WTC11 (cell line): ENCODE measurements at regions not wholly inside any gene's neighbourhood (a gene's known extent, or its start where the extent isn't known, plus 50 kb on each side); places are given as distances from the start of the nearest gene placed in this dataset.

Experiments used
- ATAC-seq: fragments of 200-7000 bp; cut with Tn5 transposase; 2 replicates; pipeline ENCODE4 v1.10.0; 2021; ENCODE audit warnings: mild to moderate bottlenecking, moderate library complexity
- CTCF ChIA-PET: fragments of 300-600 bp; sonication (Branson Sonifier 250); formaldehyde crosslinking; loops from one replicate; lab custom pipeline; 2021; ENCODE audit warnings: antibody characterized with exemption; lab: Charles Lee
- POLR2A ChIA-PET: fragments of 350-600 bp; sonication (Branson Sonifier 250); formaldehyde crosslinking; loops from one replicate; lab custom pipeline; 2021; ENCODE audit warnings: antibody characterized with exemption; lab: Charles Lee
- DNase-seq: peaks from one replicate; pipeline ENCODE4 v3.0.0; 2021; ENCODE audit warnings: low spot score
- H3K27ac Mint-ChIP-seq: 2 replicates; pipeline ENCODE4 v1.8.0; 2021; ENCODE audit warnings: mixed read lengths
- H3K27me3 Mint-ChIP-seq: 2 replicates; pipeline ENCODE4 v1.8.0; 2021; ENCODE audit warnings: low read depth, mild to moderate bottlenecking, moderate library complexity, mixed read lengths
- H3K36me3 Mint-ChIP-seq: 2 replicates; pipeline ENCODE4 v1.8.0; 2021; ENCODE audit warnings: mixed read lengths
- H3K4me1 Mint-ChIP-seq: 2 replicates; pipeline ENCODE4 v1.8.0; 2022; ENCODE audit warnings: mixed read lengths
- H3K4me3 Mint-ChIP-seq: 2 replicates; pipeline ENCODE4 v1.8.0; 2021; ENCODE audit warnings: mild to moderate bottlenecking, moderate library complexity, mixed read lengths
- H3K9me3 Mint-ChIP-seq: 2 replicates; pipeline ENCODE4 v1.8.0; 2021; ENCODE audit warnings: mixed read lengths
- CBFB ChIP-seq: sonication (generic); formaldehyde crosslinking; IDR thresholded peaks from 2 replicates; pipeline ENCODE4 v1.8.1; 2022; ENCODE audit warnings: mild to moderate bottlenecking, low read depth, missing genetic modification reagents
- FOXP1 ChIP-seq: sonication (generic); formaldehyde crosslinking; IDR thresholded peaks from 2 replicates; pipeline ENCODE4 v1.8.0; 2022; ENCODE audit warnings: missing genetic modification reagents, mild to moderate bottlenecking, moderate library complexity, borderline replicate concordance
- IRF2 ChIP-seq: sonication (generic); formaldehyde crosslinking; IDR thresholded peaks from 2 replicates; pipeline ENCODE4 v1.8.0; 2022; ENCODE audit warnings: low read depth, missing genetic modification reagents, borderline replicate concordance
- JAZF1 ChIP-seq: fragments of 250-450 bp; sonication (Bioruptor Pico); IDR thresholded peaks from 2 replicates; pipeline ENCODE4 v1.9.0; 2021; ENCODE audit warnings: moderate library complexity, mild to moderate bottlenecking, inconsistent platforms
- MXD4 ChIP-seq: fragments of 250-450 bp; sonication (Bioruptor Pico); IDR thresholded peaks from 2 replicates; pipeline ENCODE4 v1.8.0; 2021; ENCODE audit warnings: mild to moderate bottlenecking, moderate library complexity, borderline replicate concordance
- NFE2L1 ChIP-seq: sonication (generic); formaldehyde crosslinking; IDR thresholded peaks from 2 replicates; pipeline ENCODE4 v1.8.1; 2023; ENCODE audit warnings: missing genetic modification reagents
- NR1H2 ChIP-seq: sonication (generic); formaldehyde crosslinking; IDR thresholded peaks from 2 replicates; pipeline ENCODE4 v1.9.0; 2021; ENCODE audit warnings: mild to moderate bottlenecking, moderate library complexity, missing genetic modification reagents
- OVOL2 ChIP-seq: fragments of 250-450 bp; sonication (Bioruptor Pico); IDR thresholded peaks from 2 replicates; pipeline ENCODE4 v1.9.0; 2021; ENCODE audit warnings: mild to moderate bottlenecking, borderline replicate concordance
- TCF7 ChIP-seq: sonication (generic); formaldehyde crosslinking; IDR thresholded peaks from 2 replicates; pipeline ENCODE4 v1.8.0; 2022; ENCODE audit warnings: mild to moderate bottlenecking, low read depth, missing genetic modification reagents, moderate library complexity
- TEAD1 ChIP-seq: sonication (generic); formaldehyde crosslinking; IDR thresholded peaks from 2 replicates; pipeline ENCODE4 v1.8.0; 2022; ENCODE audit warnings: mild to moderate bottlenecking, missing genetic modification reagents
- TEAD4 ChIP-seq: sonication (generic); formaldehyde crosslinking; IDR thresholded peaks from 2 replicates; pipeline ENCODE4 v1.8.0; 2022; ENCODE audit warnings: mild to moderate bottlenecking, missing genetic modification reagents
- ZNF121 ChIP-seq: sonication (generic); formaldehyde crosslinking; IDR thresholded peaks from 2 replicates; pipeline ENCODE4 v1.8.0; 2023; ENCODE audit warnings: missing genetic modification reagents
- ZNF396 ChIP-seq: fragments of 250-450 bp; sonication (Bioruptor Pico); IDR thresholded peaks from 2 replicates; pipeline ENCODE4 v1.8.0; 2021; ENCODE audit warnings: mild to moderate bottlenecking, moderate library complexity, borderline replicate concordance
- ZNF423 ChIP-seq: fragments of 250-450 bp; sonication (Bioruptor Pico); IDR thresholded peaks from 2 replicates; pipeline ENCODE4 v2.1.2; 2022; ENCODE audit warnings: mild to moderate bottlenecking, moderate library complexity
- ZNF671 ChIP-seq: fragments of 250-450 bp; sonication (Bioruptor Pico); IDR thresholded peaks from 2 replicates; pipeline ENCODE4 v1.8.0; 2021; ENCODE audit warnings: mild to moderate bottlenecking
- TF ChIP-seq, protein P1 (sequence below): sonication (generic); formaldehyde crosslinking; IDR thresholded peaks from 2 replicates; pipeline ENCODE4 v1.8.0; 2023; ENCODE audit warnings: missing genetic modification reagents, mild to moderate bottlenecking, borderline replicate concordance
- TF ChIP-seq, protein P2 (sequence below): fragments of 250-450 bp; sonication (Bioruptor Pico); IDR thresholded peaks from 2 replicates; pipeline ENCODE4 v1.9.0; 2021; ENCODE audit warnings: mild to moderate bottlenecking
- TF ChIP-seq, protein P3 (sequence below): sonication (generic); formaldehyde crosslinking; IDR thresholded peaks from 2 replicates; pipeline ENCODE4 v1.8.1; 2022; ENCODE audit warnings: mild to moderate bottlenecking, moderate library complexity, missing genetic modification reagents
- TF ChIP-seq, protein P4 (sequence below): sonication (generic); formaldehyde crosslinking; IDR thresholded peaks from 2 replicates; pipeline ENCODE4 v1.8.1; 2022; ENCODE audit warnings: missing genetic modification reagents, borderline replicate concordance
- TF ChIP-seq, protein P5 (sequence below): sonication (generic); formaldehyde crosslinking; IDR thresholded peaks from 2 replicates; pipeline ENCODE4 v1.8.1; 2023; ENCODE audit warnings: mild to moderate bottlenecking, missing genetic modification reagents, moderate library complexity
- TF ChIP-seq, protein P6 (sequence below): fragments of 250-450 bp; sonication (Bioruptor Pico); IDR thresholded peaks from 2 replicates; pipeline ENCODE4 v2.1.2; 2022; ENCODE audit warnings: mild to moderate bottlenecking, moderate library complexity
- TF ChIP-seq, protein P7 (sequence below): sonication (generic); formaldehyde crosslinking; IDR thresholded peaks from 2 replicates; pipeline ENCODE4 v1.8.0; 2022; ENCODE audit warnings: mild to moderate bottlenecking, missing genetic modification reagents

DNA sequence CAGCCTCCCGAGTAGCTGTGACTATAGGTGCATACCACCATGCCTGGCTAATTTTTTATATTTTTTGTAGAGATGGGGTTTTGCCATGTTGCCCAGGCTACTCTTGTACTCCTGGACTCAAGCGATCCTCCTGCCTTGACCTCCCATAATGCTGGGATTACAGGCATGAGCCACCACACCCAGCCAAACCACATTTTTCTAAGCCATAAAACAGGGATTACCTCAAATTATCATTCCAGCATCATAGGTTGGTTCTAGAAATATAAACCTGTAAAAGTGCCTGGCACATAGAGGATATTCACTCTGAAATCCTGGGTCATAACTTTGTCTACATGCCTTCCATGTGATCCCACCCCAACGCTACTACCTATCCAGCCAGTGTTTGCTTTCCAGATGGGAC is 59.4 kb upstream of the JAK1 start:
- ChIA-PET CTCF (interaction anchor here (1.3 kb wide), 1 partner anchor 59 kb away, joined by 4 read pairs; the partner anchor contains the start of gene JAK1), POLR2A (interaction anchor here (1.2 kb wide), 1 partner anchor 40 kb away, joined by 3 read pairs; no protein-coding TSS in a partner anchor)
- peaks cover 54% of the 10 kb centered on the region for H3K4me1 Mint-ChIP-seq
- H3K27me3 Mint-ChIP-seq, result no peaks in the 10 kb centered on the region
- DNase-seq (no peak), ATAC-seq (no peak)
- peaks cover 12% of the 10 kb centered on the region for H3K36me3 Mint-ChIP-seq
- H3K27ac Mint-ChIP-seq, result peak overlapping the region; percentile 89
- H3K4me3 Mint-ChIP-seq, result no peak overlapping the region
- TF ChIP-seq CBFB (CRISPR knock-in tag) (no peak), JAZF1 (no peak), ZNF121 (CRISPR knock-in tag) (no peak), OVOL2 (CRISPR knock-in tag) (no peak), IRF2 (no peak), NFE2L1 (CRISPR knock-in tag) (no peak)
- TF ChIP-seq, protein P1, sequence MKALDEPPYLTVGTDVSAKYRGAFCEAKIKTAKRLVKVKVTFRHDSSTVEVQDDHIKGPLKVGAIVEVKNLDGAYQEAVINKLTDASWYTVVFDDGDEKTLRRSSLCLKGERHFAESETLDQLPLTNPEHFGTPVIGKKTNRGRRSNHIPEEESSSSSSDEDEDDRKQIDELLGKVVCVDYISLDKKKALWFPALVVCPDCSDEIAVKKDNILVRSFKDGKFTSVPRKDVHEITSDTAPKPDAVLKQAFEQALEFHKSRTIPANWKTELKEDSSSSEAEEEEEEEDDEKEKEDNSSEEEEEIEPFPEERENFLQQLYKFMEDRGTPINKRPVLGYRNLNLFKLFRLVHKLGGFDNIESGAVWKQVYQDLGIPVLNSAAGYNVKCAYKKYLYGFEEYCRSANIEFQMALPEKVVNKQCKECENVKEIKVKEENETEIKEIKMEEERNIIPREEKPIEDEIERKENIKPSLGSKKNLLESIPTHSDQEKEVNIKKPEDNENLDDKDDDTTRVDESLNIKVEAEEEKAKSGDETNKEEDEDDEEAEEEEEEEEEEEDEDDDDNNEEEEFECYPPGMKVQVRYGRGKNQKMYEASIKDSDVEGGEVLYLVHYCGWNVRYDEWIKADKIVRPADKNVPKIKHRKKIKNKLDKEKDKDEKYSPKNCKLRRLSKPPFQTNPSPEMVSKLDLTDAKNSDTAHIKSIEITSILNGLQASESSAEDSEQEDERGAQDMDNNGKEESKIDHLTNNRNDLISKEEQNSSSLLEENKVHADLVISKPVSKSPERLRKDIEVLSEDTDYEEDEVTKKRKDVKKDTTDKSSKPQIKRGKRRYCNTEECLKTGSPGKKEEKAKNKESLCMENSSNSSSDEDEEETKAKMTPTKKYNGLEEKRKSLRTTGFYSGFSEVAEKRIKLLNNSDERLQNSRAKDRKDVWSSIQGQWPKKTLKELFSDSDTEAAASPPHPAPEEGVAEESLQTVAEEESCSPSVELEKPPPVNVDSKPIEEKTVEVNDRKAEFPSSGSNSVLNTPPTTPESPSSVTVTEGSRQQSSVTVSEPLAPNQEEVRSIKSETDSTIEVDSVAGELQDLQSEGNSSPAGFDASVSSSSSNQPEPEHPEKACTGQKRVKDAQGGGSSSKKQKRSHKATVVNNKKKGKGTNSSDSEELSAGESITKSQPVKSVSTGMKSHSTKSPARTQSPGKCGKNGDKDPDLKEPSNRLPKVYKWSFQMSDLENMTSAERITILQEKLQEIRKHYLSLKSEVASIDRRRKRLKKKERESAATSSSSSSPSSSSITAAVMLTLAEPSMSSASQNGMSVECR (CRISPR knock-in tag), result no peak
- TF ChIP-seq, protein P2, sequence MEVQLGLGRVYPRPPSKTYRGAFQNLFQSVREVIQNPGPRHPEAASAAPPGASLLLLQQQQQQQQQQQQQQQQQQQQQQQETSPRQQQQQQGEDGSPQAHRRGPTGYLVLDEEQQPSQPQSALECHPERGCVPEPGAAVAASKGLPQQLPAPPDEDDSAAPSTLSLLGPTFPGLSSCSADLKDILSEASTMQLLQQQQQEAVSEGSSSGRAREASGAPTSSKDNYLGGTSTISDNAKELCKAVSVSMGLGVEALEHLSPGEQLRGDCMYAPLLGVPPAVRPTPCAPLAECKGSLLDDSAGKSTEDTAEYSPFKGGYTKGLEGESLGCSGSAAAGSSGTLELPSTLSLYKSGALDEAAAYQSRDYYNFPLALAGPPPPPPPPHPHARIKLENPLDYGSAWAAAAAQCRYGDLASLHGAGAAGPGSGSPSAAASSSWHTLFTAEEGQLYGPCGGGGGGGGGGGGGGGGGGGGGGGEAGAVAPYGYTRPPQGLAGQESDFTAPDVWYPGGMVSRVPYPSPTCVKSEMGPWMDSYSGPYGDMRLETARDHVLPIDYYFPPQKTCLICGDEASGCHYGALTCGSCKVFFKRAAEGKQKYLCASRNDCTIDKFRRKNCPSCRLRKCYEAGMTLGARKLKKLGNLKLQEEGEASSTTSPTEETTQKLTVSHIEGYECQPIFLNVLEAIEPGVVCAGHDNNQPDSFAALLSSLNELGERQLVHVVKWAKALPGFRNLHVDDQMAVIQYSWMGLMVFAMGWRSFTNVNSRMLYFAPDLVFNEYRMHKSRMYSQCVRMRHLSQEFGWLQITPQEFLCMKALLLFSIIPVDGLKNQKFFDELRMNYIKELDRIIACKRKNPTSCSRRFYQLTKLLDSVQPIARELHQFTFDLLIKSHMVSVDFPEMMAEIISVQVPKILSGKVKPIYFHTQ, result no peak
- TF ChIP-seq, protein P3, sequence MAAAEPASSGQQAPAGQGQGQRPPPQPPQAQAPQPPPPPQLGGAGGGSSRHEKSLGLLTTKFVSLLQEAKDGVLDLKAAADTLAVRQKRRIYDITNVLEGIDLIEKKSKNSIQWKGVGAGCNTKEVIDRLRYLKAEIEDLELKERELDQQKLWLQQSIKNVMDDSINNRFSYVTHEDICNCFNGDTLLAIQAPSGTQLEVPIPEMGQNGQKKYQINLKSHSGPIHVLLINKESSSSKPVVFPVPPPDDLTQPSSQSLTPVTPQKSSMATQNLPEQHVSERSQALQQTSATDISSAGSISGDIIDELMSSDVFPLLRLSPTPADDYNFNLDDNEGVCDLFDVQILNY (CRISPR knock-in tag), result no peak
- peaks cover 10% of the 10 kb centered on the region for H3K9me3 Mint-ChIP-seq

DNA sequence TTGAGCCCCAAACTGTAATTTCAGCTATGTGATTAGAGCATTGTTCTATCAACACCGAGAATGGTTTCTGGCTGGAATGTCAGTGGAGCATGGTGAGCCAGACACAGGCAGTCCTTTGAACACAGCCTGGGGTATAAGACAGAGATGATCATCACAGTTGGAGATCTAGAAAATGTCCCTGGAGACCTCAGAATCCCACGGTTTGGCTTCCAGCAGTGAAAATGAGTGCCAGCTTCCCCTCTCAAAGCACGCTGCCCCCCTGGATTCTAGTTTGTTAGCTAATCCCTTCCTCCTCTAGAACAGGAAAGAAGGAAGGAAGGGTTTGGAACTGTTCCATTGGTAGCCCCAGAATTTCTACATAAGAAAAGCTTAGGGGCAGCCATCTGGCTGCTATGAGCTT is 59.9 kb upstream of the JAK1 start:
- no peak overlapping the region for H3K4me3 Mint-ChIP-seq
- POLR2A ChIA-PET, result interaction anchor here (1.2 kb wide), 1 partner anchor 39 kb away, joined by 3 read pairs; no protein-coding TSS in a partner anchor
- TF ChIP-seq TCF7, result no peak
- TF ChIP-seq NR1H2 (CRISPR knock-in tag), result no peak
- no peak for TF ChIP-seq FOXP1
- peak; percentile 76 for TF ChIP-seq ZNF423
- TF ChIP-seq, protein P3 (CRISPR knock-in tag), result no peak
- peak; percentile 19; the same call in 1 of the 2 replicates for TF ChIP-seq TEAD1
- TF ChIP-seq ZNF671 (CRISPR knock-in tag), result peak; percentile 15; the same call in 1 of the 2 replicates
- TF ChIP-seq ZNF396 (CRISPR knock-in tag), result no peak
- peak; percentile 14; the same call in 1 of the 2 replicates for TF ChIP-seq TEAD4 (CRISPR knock-in tag)
- TF ChIP-seq, protein P4, sequence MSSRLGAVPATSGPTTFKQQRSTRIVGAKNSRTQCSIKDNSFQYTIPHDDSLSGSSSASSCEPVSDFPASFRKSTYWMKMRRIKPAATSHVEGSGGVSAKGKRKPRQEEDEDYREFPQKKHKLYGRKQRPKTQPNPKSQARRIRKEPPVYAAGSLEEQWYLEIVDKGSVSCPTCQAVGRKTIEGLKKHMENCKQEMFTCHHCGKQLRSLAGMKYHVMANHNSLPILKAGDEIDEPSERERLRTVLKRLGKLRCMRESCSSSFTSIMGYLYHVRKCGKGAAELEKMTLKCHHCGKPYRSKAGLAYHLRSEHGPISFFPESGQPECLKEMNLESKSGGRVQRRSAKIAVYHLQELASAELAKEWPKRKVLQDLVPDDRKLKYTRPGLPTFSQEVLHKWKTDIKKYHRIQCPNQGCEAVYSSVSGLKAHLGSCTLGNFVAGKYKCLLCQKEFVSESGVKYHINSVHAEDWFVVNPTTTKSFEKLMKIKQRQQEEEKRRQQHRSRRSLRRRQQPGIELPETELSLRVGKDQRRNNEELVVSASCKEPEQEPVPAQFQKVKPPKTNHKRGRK (CRISPR knock-in tag), result no peak
- TF ChIP-seq, protein P5, sequence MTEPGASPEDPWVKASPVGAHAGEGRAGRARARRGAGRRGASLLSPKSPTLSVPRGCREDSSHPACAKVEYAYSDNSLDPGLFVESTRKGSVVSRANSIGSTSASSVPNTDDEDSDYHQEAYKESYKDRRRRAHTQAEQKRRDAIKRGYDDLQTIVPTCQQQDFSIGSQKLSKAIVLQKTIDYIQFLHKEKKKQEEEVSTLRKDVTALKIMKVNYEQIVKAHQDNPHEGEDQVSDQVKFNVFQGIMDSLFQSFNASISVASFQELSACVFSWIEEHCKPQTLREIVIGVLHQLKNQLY (CRISPR knock-in tag), result no peak
- TF ChIP-seq, protein P6, sequence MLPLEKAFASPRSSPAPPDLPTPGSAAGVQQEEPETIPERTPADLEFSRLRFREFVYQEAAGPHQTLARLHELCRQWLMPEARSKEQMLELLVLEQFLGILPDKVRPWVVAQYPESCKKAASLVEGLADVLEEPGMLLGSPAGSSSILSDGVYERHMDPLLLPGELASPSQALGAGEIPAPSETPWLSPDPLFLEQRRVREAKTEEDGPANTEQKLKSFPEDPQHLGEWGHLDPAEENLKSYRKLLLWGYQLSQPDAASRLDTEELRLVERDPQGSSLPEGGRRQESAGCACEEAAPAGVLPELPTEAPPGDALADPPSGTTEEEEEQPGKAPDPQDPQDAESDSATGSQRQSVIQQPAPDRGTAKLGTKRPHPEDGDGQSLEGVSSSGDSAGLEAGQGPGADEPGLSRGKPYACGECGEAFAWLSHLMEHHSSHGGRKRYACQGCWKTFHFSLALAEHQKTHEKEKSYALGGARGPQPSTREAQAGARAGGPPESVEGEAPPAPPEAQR, result no peak
- no peak for TF ChIP-seq MXD4 (CRISPR knock-in tag)
- TF ChIP-seq, protein P7, sequence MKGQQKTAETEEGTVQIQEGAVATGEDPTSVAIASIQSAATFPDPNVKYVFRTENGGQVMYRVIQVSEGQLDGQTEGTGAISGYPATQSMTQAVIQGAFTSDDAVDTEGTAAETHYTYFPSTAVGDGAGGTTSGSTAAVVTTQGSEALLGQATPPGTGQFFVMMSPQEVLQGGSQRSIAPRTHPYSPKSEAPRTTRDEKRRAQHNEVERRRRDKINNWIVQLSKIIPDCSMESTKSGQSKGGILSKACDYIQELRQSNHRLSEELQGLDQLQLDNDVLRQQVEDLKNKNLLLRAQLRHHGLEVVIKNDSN (CRISPR knock-in tag), result no peak

More for the DNA sequence above, 59.9 kb upstream of the JAK1 start:
- ATAC-seq, result peak; percentile 89
- Mint-ChIP-seq H3K9me3 (peaks cover 10% of the 10 kb centered on the region), H3K4me1 (peaks cover 50% of the 10 kb centered on the region), H3K27me3 (no peaks in the 10 kb centered on the region), H3K36me3 (peaks cover 12% of the 10 kb centered on the region), H3K27ac (peak overlapping the region; percentile 89)
- DNase-seq, result peak; percentile 32
- CTCF ChIA-PET, result interaction anchor here (1.3 kb wide), 1 partner anchor 60 kb away, joined by 4 read pairs; the partner anchor contains the start of gene JAK1
